Endometrium (tissue), 2 donors: ENCODE measurements at regions not wholly inside any gene's neighbourhood (a gene's known extent, or its start where the extent isn't known, plus 50 kb on each side); places are given as distances from the start of the nearest gene placed in this dataset.
"Not testable (repeated sequence)": the region's sequence is repeated elsewhere in the genome, so short reads cannot be mapped to it uniquely, and the experiment has no call there.

Experiments
- FAIRE-seq: peaks from 2 replicates; lab custom pipeline; 2012; peaks lifted over from hg19 to GRCh38; lab: Jason Lieb, UNC
- donor health status: control.
- donor health status: control.

DNA sequence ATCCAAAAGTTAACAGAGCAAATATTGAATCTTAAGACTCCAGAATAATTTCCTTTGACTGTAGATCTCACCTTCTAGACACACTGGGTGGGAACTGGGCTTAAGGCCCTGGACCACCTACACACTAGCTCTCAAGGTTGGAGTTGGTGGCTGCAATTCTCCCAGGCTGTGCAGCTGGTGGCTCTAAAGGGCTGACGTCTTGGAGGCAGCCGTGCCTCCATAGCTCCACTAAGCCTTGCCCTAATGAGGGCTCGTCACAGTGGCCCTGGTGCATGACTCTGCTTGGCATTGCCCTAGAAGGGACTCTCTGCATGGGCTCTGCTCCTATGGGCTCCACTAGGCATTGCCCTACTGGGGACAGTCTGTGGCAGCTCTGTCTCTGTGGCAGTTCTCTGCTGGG is 1005.2 kb downstream of the CCSER2 start:
- FAIRE-seq: no peak

GRCh38 chr10:85362401-85362800 is 1004.2 kb downstream of the GRID1 start:
- no peak for FAIRE-seq

DNA sequence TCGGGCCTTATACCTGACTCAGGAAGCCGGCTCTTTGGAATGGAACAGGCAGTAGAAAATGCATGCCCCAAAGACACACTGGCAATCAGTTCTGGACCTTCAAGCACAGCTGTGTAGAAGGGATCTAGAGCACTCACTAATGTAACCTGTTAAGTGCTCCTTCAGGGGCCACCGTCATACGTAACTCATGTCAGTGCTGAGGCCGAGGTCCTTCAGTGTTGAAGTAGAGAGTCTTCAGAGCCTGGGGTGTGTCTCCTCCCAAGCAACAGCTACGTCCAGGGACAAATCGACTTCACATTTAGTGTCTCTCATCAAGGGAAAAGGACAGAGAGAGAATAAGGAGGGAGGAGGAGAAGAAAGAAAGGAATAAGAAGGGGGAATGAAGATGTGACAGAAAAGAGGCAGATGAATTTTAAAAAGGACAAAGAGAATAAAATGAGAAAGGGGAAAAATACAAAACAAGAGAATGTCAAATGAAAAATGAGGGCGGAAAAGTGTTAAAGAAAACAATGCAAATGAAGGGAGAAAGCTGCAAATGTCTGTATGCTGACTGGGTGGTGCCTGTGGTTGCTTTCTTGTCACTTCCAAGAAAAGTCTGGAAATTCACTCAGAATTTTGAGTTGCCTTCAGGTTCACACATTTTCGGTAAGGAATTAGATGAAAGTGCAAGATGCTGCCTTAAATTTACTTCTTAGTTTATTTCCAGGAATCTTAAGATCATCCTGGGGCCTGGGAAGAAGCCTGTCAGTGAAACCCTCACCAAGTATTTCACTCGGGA is 989.4 kb downstream of the GRID1 start:
- no peak for FAIRE-seq

DNA sequence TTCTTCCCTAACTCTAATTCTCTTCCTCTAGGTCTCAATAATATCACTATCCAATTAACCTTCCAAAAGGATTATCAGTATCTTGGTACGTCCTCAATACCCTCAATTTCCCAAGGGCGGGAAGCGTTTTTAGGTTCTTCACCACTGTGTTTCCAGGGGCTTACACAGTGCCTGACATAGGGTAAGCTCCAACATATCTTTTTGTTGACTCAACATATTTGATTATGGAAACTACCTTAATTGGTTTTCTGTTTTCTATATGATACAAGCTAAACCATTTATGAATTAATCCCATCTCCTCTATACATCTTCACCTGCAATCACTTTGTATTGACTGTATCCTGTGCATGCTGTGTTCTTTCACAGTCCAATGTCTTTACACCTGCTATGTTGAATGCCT is 987.3 kb downstream of the GRID1 start:
- no peak for FAIRE-seq

GRCh38 chr10:85400981-85401695 is 965.5 kb downstream of the GRID1 start:
- no peak for FAIRE-seq

DNA sequence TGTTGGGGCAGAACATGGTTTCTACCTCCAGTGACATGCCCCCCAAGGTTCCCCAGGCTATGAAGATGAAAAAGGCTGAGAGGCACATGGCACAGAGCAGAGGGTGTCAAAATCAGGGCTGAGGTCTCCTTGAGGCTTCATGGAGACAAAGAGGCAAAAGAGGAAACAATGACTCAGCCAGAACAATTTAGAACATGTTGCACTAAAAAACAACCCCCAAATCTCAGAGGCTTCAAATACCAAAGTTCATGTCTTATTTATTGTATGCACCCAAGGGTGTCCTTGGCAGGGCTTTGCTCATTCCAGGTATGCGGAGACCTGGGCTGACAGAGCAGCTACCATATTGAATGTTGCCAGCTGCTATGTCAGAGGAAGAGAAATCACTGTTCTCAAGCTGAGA is 964.1 kb downstream of the GRID1 start:
- FAIRE-seq: no peak

DNA sequence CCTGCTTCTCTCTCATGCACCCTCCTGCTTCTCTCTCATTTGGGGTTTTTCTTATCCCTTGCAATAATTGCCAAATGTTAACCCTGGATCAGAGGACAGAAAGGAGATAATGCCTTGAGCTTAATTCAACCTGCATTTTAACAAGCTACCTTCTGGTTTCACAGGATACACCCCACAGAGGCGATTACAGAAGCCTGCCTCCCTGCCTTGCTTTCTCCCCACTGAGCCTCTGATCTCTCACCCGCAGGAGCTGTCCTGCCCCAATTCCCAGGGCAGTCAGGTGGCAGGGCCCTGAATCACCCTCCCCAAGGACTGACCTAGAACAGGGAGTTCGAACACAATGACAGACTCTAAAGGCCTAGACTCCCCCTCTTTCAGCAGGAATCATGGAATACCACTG is 959.5 kb downstream of the GRID1 start:
- FAIRE-seq: no peak

GRCh38 chr10:85408388-85408787 is 958.2 kb downstream of the GRID1 start:
- FAIRE-seq: no peak

DNA sequence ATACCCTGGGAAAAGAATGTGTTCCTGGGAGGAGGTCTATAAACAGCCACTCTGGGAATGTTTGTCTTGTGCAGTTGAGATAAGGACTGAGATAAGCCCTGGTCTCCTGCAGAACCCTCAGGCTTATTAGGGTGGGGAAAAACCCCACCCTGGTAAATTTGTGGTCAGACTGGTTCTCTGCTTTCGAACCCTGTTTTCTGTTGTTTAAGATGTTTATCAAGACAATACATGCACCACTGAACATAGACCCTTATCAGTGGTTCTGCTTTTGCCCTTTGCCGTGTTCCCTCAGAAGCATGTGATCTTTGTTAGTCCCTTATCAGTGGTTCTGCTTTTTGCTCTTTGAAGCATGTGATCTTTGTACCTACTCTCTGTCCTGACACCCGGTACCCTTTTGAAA is 956.0 kb downstream of the GRID1 start:
- FAIRE-seq: not testable (repeated sequence)

GRCh38 chr10:85413570-85413969 is 953.0 kb downstream of the GRID1 start:
- FAIRE-seq: no peak

GRCh38 chr10:85420501-85421191 is 945.9 kb downstream of the GRID1 start:
- no peak for FAIRE-seq

DNA sequence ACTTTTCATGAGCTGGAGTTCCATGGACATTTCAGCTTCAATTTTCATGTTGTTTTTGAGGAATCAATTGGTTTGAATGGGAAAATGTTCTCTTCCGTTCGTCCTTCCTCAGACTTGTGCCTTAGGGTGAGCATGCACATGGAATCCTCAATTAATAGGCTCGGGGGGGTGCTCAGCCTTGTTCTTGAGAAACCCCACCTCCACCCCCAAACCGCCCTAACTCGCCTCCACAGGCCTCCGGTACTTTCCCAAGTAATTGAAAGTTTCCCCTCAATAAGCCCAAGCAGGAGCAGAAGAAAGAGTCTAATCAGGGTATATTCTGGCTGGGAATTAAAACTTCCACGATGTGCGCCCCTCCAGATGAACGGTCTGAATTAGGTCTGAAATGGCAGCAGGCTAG is 945.2 kb downstream of the GRID1 start:
- no peak for FAIRE-seq

GRCh38 chr10:85429126-85429525 is 937.5 kb downstream of the GRID1 start:
- FAIRE-seq: no peak

DNA sequence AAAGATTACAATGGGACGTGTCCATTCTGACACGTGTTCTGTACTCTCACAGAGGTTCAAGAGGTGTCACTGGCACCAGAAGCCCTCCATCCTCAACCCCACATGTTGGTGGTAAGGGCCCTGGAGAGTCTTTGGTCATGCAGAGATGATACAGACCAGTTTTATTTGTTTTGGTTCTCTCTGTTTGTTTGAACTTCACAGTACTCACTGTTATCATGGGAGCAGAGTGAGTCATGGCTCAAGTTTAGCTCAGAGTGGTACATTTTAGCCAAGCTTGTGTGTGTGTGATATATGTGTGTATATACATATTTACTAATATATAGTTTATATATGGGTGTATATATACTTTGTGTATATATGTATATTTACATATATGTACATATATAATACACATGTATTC is 935.6 kb downstream of the GRID1 start:
- no peak for FAIRE-seq

- FAIRE-seq: no peak
Measured at GRCh38 chr10:85433248-85433647, 933.3 kb downstream of the GRID1 start.

DNA sequence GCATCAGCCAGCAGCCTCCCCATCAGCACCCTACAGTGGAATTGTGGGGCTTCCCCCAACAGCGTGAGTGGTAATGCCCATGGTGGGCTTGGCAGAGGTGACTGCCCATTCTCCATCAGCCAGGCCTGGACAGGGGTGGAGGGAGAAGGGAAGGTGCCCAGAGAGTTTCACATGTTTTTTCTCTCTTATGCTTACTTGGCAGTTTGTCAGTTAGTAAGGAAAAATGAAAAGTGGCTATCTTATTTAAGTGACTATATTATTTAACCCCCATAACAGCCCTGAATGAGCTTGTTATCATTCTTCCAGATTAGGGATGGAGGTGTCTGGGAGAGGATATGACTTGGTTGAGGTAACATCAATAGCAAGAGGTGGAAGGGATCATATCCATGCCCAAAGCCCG is 921.7 kb downstream of the GRID1 start:
- FAIRE-seq: no peak

- FAIRE-seq: no peak
Measured at GRCh38 chr10:85445702-85446101, 920.9 kb downstream of the GRID1 start.

GRCh38 chr10:85446827-85447226 is 919.8 kb downstream of the GRID1 start:
- FAIRE-seq: no peak

DNA sequence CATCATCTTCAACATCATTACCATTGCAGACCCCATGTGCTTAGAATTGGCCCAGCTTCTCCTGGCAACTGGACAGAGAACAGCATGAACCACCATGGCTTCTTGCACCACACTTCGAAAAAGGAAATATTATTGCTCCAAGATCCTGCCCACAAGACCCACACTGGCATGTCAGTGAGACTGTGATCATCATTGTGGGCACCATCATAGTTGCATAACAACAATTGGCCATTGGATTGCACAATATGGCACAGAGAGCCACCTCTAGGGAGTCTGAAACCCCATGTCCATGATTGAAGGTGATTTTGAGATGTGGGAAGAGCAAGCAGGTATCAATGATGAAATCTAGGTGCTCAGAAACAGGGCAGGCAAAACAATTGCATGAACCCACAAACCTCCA is 918.9 kb downstream of the GRID1 start:
- FAIRE-seq: no peak

DNA sequence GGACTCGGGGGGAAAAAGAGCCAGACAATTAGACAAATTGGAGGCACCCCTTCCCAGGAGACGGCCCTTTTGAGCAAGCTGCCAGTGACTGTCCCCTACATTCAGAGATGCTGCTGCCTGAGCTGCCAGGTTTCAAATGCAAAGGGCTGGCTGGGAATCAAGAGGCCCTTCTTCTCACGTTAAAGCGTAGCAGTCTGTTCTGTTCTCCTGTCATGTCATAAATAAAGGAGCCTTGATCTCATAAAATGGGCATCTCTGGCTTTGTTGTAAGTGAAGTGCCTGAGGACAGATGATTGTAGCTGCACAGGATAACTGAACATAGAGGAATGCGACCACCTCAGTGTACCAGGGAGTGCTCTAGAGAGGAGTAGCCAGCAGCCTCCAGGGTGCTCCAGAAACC is 917.9 kb downstream of the GRID1 start:
- FAIRE-seq: no peak

GRCh38 chr10:85454386-85454785 is 912.2 kb downstream of the GRID1 start:
- FAIRE-seq: no peak

DNA sequence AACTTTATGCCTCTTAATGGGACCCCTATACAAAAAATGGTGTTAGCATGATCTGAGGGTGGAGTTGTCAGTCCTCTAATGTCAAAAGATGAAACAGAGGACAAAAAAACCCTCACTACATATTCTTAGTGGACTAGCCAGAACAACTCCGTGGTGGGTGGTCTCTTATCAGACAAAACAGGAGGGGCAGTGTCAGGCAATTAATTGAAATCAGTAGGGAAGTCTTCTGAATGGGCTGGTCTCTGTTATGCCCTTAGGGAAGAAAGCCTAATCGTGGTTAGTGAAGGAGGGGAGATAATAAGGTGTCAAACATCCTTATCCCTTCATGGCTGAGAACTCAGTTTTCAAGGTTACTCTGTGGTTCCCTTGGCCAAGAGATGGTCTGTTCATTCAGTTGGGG is 909.4 kb downstream of the GRID1 start:
- FAIRE-seq: no peak

GRCh38 chr10:85458324-85458723 is 908.3 kb downstream of the GRID1 start:
- FAIRE-seq: no peak
